Keratinocyte (primary cell): ENCODE measurements at regions not wholly inside any gene's neighbourhood (a gene's known extent, or its start where the extent isn't known, plus 50 kb on each side); places are given as distances from the start of the nearest gene placed in this dataset.

Source experiments
- DNase-seq: peaks from one replicate; pipeline ENCODE4 v3.0.0-alpha.2; 2011; ENCODE audit warnings: low read depth, missing footprints, low spot score
- FAIRE-seq: peaks from 2 replicates; lab custom pipeline; 2011; peaks lifted over from hg19 to GRCh38; lab: Jason Lieb, UNC
- H2AFZ ChIP-seq: 2 replicates; pipeline ENCODE4 v1.6.0; 2012; ENCODE audit warnings: low read length, control low read depth, inconsistent platforms; ENCODE audit not compliant: control insufficient read depth
- H3K27ac ChIP-seq: 2 replicates; pipeline ENCODE4 v1.5.1; 2011; ENCODE audit warnings: low read length; ENCODE audit not compliant: control insufficient read depth, insufficient read depth
- H3K27me3 ChIP-seq: 3 replicates; pipeline ENCODE4 v1.6.0; 2011; ENCODE audit warnings: low read length; ENCODE audit not compliant: control insufficient read depth, insufficient read depth; ENCODE audit errors: extremely low read depth
- H3K36me3 ChIP-seq, 2 experiments: 2 replicates in 1 of 2; 3 replicates in 1 of 2; pipeline ENCODE4 v1.5.1; 2011; ENCODE audit warnings: low read length in 2 of 2, mild to moderate bottlenecking in 1 of 2; ENCODE audit not compliant: control insufficient read depth in 2 of 2, insufficient read depth in 2 of 2; ENCODE audit errors: extremely low read depth in 1 of 2
- H3K4me1 ChIP-seq: 3 replicates; pipeline ENCODE4 v1.5.1; 2011; ENCODE audit warnings: low read length; ENCODE audit not compliant: control insufficient read depth, insufficient read depth; ENCODE audit errors: extremely low read depth
- H3K4me2 ChIP-seq: 3 replicates; pipeline ENCODE4 v1.6.0; 2011; ENCODE audit warnings: low read depth, low read length; ENCODE audit not compliant: control insufficient read depth, insufficient read depth; ENCODE audit errors: extremely low read depth
- H3K4me3 ChIP-seq, 3 experiments: fragments of 200-600 bp in 1 of 3; sonication (generic) in 1 of 3; 2 replicates in 2 of 3; 3 replicates in 1 of 3; pipeline ENCODE4 v1.5.1; 2011 to 2016; ENCODE audit warnings: low read length in 3 of 3, mild to moderate bottlenecking in 3 of 3, control low read depth in 2 of 3, inconsistent platforms in 1 of 3, low read depth in 1 of 3, mixed read lengths in 1 of 3, mixed run types in 1 of 3, moderate library complexity in 1 of 3; ENCODE audit not compliant: control insufficient read depth in 2 of 3, insufficient read depth in 2 of 3; ENCODE audit errors: extremely low read depth in 1 of 3
- H3K79me2 ChIP-seq: 2 replicates; pipeline ENCODE4 v1.6.0; 2012; ENCODE audit warnings: low read length; ENCODE audit not compliant: control insufficient read depth, insufficient read depth
- H3K9ac ChIP-seq: 3 replicates; pipeline ENCODE4 v1.6.0; 2011; ENCODE audit warnings: low read length; ENCODE audit not compliant: control insufficient read depth, insufficient read depth; ENCODE audit errors: extremely low read depth
- H3K9me1 ChIP-seq: 3 replicates; pipeline ENCODE4 v1.6.0; 2011; ENCODE audit warnings: low read length; ENCODE audit not compliant: control insufficient read depth, insufficient read depth; ENCODE audit errors: extremely low read depth
- H3K9me3 ChIP-seq: 2 replicates; pipeline ENCODE4 v1.5.1; 2012; ENCODE audit warnings: low read depth, low read length; ENCODE audit not compliant: control insufficient read depth
- H4K20me1 ChIP-seq: 3 replicates; pipeline ENCODE4 v1.6.0; 2011; ENCODE audit warnings: low read length; ENCODE audit not compliant: control insufficient read depth, insufficient read depth; ENCODE audit errors: extremely low read depth
- EZH2 ChIP-seq: IDR thresholded peaks from one replicate; pipeline ENCODE4 v1.6.1; 2012; ENCODE audit warnings: inconsistent platforms, mild to moderate bottlenecking, low read length, moderate library complexity
- dilution Hi-C: fragments of 300-500 bp; cut with MboI; formaldehyde crosslinking; loops from one replicate; pipeline ENCODE4 v1.7.0; 2020; ENCODE audit warnings: low sequenced_read_pairs; ENCODE audit not compliant: extremely low pct_ligation_motif_present
- TF ChIP-seq, protein P1 (sequence below), 3 experiments: IDR thresholded peaks in 1 of 3; conservative IDR thresholded peaks in 1 of 3; optimal IDR thresholded peaks in 1 of 3; 2 replicates in 2 of 3; 3 replicates in 1 of 3; pipeline versions ENCODE3 to v1.5.1; 2011; ENCODE audit warnings: low read length in 3 of 3, mild to moderate bottlenecking in 3 of 3, moderate library complexity in 2 of 3, control low read depth in 1 of 3, inconsistent platforms in 1 of 3; ENCODE audit not compliant: insufficient read depth in 2 of 3; ENCODE audit errors: extremely low read depth in 1 of 3

DNA sequence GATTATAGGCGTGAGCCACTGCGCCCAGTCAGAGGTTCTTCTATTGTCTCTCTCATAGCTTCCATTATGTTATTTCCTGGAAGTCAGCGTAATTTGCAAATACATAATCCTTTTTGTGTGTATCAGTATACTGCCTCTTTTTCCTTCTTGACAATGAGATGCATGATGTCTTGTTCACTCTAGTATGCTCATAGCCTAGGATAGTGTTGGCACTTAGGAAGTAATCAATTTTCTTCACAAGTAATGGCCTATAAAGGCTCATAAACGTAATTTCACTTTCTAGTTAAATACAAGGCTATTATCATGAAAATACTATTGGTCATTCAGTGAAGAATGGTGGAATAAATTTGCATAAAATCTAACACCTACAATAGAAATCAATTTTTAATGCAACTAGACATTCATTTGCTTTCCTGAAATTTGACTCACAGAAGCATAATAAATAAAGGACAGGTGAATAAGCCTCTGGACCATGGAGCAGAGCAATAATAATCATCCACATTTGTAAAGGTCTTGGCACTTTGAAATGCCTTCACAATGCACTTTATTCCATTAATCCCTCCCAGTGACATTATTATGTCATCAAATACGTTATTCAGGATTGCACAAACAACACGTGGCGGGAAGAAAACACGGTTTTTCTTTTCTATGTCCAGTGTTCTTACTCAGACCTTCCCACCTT, 366.9 kb upstream of the BTBD3 start:
- no peaks in the 10 kb centered on the region for H3K9me1 ChIP-seq
- H2AFZ ChIP-seq: no peak overlapping the region
- H3K79me2 ChIP-seq: no peaks in the 10 kb centered on the region
- no peak overlapping the region for H3K9ac ChIP-seq
- DNase-seq: no peak
- dilution Hi-C loops: no loop called here
- H3K4me3 ChIP-seq: no peak overlapping the region
- no peak for TF ChIP-seq EZH2
- TF ChIP-seq, protein P1, sequence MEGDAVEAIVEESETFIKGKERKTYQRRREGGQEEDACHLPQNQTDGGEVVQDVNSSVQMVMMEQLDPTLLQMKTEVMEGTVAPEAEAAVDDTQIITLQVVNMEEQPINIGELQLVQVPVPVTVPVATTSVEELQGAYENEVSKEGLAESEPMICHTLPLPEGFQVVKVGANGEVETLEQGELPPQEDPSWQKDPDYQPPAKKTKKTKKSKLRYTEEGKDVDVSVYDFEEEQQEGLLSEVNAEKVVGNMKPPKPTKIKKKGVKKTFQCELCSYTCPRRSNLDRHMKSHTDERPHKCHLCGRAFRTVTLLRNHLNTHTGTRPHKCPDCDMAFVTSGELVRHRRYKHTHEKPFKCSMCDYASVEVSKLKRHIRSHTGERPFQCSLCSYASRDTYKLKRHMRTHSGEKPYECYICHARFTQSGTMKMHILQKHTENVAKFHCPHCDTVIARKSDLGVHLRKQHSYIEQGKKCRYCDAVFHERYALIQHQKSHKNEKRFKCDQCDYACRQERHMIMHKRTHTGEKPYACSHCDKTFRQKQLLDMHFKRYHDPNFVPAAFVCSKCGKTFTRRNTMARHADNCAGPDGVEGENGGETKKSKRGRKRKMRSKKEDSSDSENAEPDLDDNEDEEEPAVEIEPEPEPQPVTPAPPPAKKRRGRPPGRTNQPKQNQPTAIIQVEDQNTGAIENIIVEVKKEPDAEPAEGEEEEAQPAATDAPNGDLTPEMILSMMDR (optimal IDR thresholded peaks at IDR 0.05 in 1 of 3, IDR thresholded peaks at IDR 0.05 in 1 of 3, conservative IDR thresholded peaks at IDR 0.05 in 1 of 3; ENCODE audit: extremely low read depth in 1 of 3, insufficient read depth in 2 of 3, low read length in 3 of 3): no peak
- no peaks in the 10 kb centered on the region for H3K9me3 ChIP-seq
- H3K4me1 ChIP-seq: no peaks in the 10 kb centered on the region
- H3K27me3 ChIP-seq: no peaks in the 10 kb centered on the region
- no peaks in the 10 kb centered on the region for H3K36me3 ChIP-seq
- H4K20me1 ChIP-seq: no peaks in the 10 kb centered on the region
- H3K4me2 ChIP-seq: no peak overlapping the region
- H3K27ac ChIP-seq: no peak overlapping the region
- no peak for FAIRE-seq

- Histone ChIP-seq H3K9me3 (no peaks in the 10 kb centered on the region), H3K36me3 (no peaks in the 10 kb centered on the region), H3K27ac (no peak overlapping the region), H3K4me2 (no peak overlapping the region), H3K9ac (no peak overlapping the region), H3K4me1 (no peaks in the 10 kb centered on the region), H3K4me3 (no peak overlapping the region), H3K9me1 (no peaks in the 10 kb centered on the region), H3K27me3 (no peaks in the 10 kb centered on the region), H4K20me1 (no peaks in the 10 kb centered on the region), H3K79me2 (no peaks in the 10 kb centered on the region), H2AFZ (no peak overlapping the region)
- dilution Hi-C loops: no loop called here
- TF ChIP-seq, protein P1 (optimal IDR thresholded peaks at IDR 0.05 in 1 of 3, IDR thresholded peaks at IDR 0.05 in 1 of 3, conservative IDR thresholded peaks at IDR 0.05 in 1 of 3; ENCODE audit: extremely low read depth in 1 of 3, insufficient read depth in 2 of 3, low read length in 3 of 3): no peak
- no peak for TF ChIP-seq EZH2
- DNase-seq (no peak), FAIRE-seq (no peak)
Measured at GRCh38 chr20:11551479-11551878, 366.2 kb upstream of the BTBD3 start.
